ENCODE measurements at regions not wholly inside any gene's neighbourhood (a gene's known extent, or its start where the extent isn't known, plus 50 kb on each side); places are given as distances from the start of the nearest gene placed in this dataset.

- no peak for DNase-seq
Observed at GRCh38 chr1:115491298-115492018, 150.3 kb upstream of the VANGL1 start.

GRCh38 chr1:115479055-115479482, 141.0 kb upstream of the NGF start:
- DNase-seq = no peak

GRCh38 chr1:115477071-115477470, 139.0 kb upstream of the NGF start:
- no peak for DNase-seq

- DNase-seq = peak; percentile 52
Observed at GRCh38 chr1:115476616-115477015, 138.6 kb upstream of the NGF start.

GRCh38 chr1:115475901-115476300, 137.9 kb upstream of the NGF start:
- DNase-seq = no peak

- no peak for DNase-seq
Observed at GRCh38 chr1:115475252-115475651, 137.2 kb upstream of the NGF start.

GRCh38 chr1:115473986-115474565, 136.0 kb upstream of the NGF start:
- DNase-seq = no peak

GRCh38 chr1:115469703-115470476, 131.8 kb upstream of the NGF start:
- DNase-seq = peak; percentile 78

GRCh38 chr1:115467790-115468189, 129.7 kb upstream of the NGF start:
- no peak for DNase-seq

- DNase-seq = no peak
Observed at GRCh38 chr1:115467196-115467595, 129.1 kb upstream of the NGF start.

- peak; percentile 46 for DNase-seq
Observed at GRCh38 chr1:115466433-115466832, 128.4 kb upstream of the NGF start.

GRCh38 chr1:115465802-115466363, 127.8 kb upstream of the NGF start:
- DNase-seq = no peak

- DNase-seq = no peak
Observed at GRCh38 chr1:115463347-115463746, 125.3 kb upstream of the NGF start.

GRCh38 chr1:115462566-115463076, 124.6 kb upstream of the NGF start:
- DNase-seq = no peak

GRCh38 chr1:115461526-115461925, 123.5 kb upstream of the NGF start:
- DNase-seq = no peak

GRCh38 chr1:115459161-115459560, 121.1 kb upstream of the NGF start:
- no peak for DNase-seq

- DNase-seq = no peak
Observed at GRCh38 chr1:115458426-115459114, 120.5 kb upstream of the NGF start.

- DNase-seq = peak; percentile 51
Observed at GRCh38 chr1:115457289-115457688, 119.2 kb upstream of the NGF start.

GRCh38 chr1:115456441-115456961, 118.5 kb upstream of the NGF start:
- DNase-seq = peak; percentile 73

GRCh38 chr1:115454837-115455511, 116.9 kb upstream of the NGF start:
- no peak for DNase-seq

GRCh38 chr1:115453666-115454065, 115.6 kb upstream of the NGF start:
- no peak for DNase-seq
